OCI-LY7 (cell line): ENCODE measurements at regions not wholly inside any gene's neighbourhood (a gene's known extent, or its start where the extent isn't known, plus 50 kb on each side); places are given as distances from the start of the nearest gene placed in this dataset.

Experiments used
- BruUV-seq: library from RNA; stranded (reverse); fragments of 400-500 nt; replicated peaks from 2 replicates; lab custom pipeline; 2021; lab: Mats Ljungman, UMichigan
- CTCF ChIA-PET: fragments of 300-600 bp; sonication (Branson Sonifier 250); formaldehyde crosslinking; loops from one replicate; lab custom pipeline; 2022; ENCODE audit warnings: antibody characterized with exemption; ENCODE audit not compliant: unreplicated experiment; lab: Charles Lee
- POLR2A ChIA-PET: fragments of 300-600 bp; sonication (Branson Sonifier 250); formaldehyde crosslinking; loops from one replicate; lab custom pipeline; 2022; ENCODE audit warnings: antibody characterized with exemption; lab: Charles Lee
- DNase-seq: peaks from one replicate; pipeline ENCODE4 v3.0.0-alpha.2; 2015; ENCODE audit warnings: low spot score
- H2AFZ ChIP-seq: fragments of 200-600 bp; sonication (generic), shearing (Covaris generic); 2 replicates; pipeline ENCODE4 v1.6.1; 2014; ENCODE audit warnings: mild to moderate bottlenecking, antibody characterized with exemption, low read length, moderate library complexity
- H3K27ac ChIP-seq: fragments of 200-600 bp; sonication (generic); 2 replicates; pipeline ENCODE4 v1.5.1; 2014; ENCODE audit warnings: mixed run types, low read depth, mild to moderate bottlenecking, moderate library complexity, low read length, inconsistent platforms; ENCODE audit not compliant: poor library complexity, severe bottlenecking
- H3K36me3 ChIP-seq: fragments of 200-600 bp; sonication (generic); 2 replicates; pipeline ENCODE4 v1.6.1; 2014; ENCODE audit warnings: mild to moderate bottlenecking, antibody characterized with exemption, low read length, moderate library complexity, mixed read lengths; ENCODE audit not compliant: insufficient read depth
- H3K4me1 ChIP-seq: fragments of 200-600 bp; sonication (generic); 2 replicates; pipeline ENCODE4 v1.5.1; 2014; ENCODE audit warnings: mild to moderate bottlenecking, low read length; ENCODE audit not compliant: insufficient read depth, poor library complexity, severe bottlenecking
- H3K4me2 ChIP-seq: fragments of 200-600 bp; sonication (generic); 2 replicates; pipeline ENCODE4 v1.6.1; 2014; ENCODE audit warnings: mild to moderate bottlenecking, low read length
- H3K4me3 ChIP-seq: fragments of 200-600 bp; sonication (generic); 2 replicates; pipeline ENCODE4 v1.5.1; 2014; ENCODE audit warnings: mild to moderate bottlenecking, low read depth, low read length; ENCODE audit not compliant: poor library complexity, severe bottlenecking
- H3K79me2 ChIP-seq: fragments of 200-600 bp; sonication (generic); 2 replicates; pipeline ENCODE4 v1.6.1; 2016; ENCODE audit warnings: low read depth, mild to moderate bottlenecking, low read length, moderate library complexity, mixed read lengths; ENCODE audit not compliant: insufficient read depth
- H3K9me2 ChIP-seq: fragments of 200-600 bp; sonication (generic); 2 replicates; pipeline ENCODE4 v1.6.1; 2016; ENCODE audit warnings: mild to moderate bottlenecking, low read length, mixed read lengths; ENCODE audit not compliant: insufficient read depth
- H3K9me3 ChIP-seq: fragments of 200-600 bp; sonication (generic); 2 replicates; pipeline ENCODE4 v1.6.1; 2014; ENCODE audit warnings: mild to moderate bottlenecking, mixed run types, low read length, mixed read lengths
- H4K20me1 ChIP-seq: fragments of 200-600 bp; sonication (generic); 2 replicates; pipeline ENCODE4 v1.6.1; 2014; ENCODE audit warnings: mild to moderate bottlenecking, antibody characterized with exemption, low read length, moderate library complexity, mixed read lengths; ENCODE audit not compliant: insufficient read depth
- EZH2phosphoT487 ChIP-seq: fragments of 200-600 bp; sonication (generic); IDR thresholded peaks from 2 replicates; pipeline ENCODE4 v1.6.1; 2018; ENCODE audit warnings: low read depth, borderline replicate concordance, mild to moderate bottlenecking, mixed run types, antibody characterized with exemption, low read length, moderate library complexity, mixed read lengths
- intact Hi-C: fragments of 100-400 bp; cut with micrococcal nuclease; formaldehyde crosslinking; loops from one replicate; pipeline ENCODE4 v1.10.0; 2022; ENCODE audit not compliant: unreplicated experiment
- TF ChIP-seq, protein P1 (sequence below): fragments of 200-600 bp; sonication (generic); conservative IDR thresholded peaks from 2 replicates; pipeline ENCODE4 v1.5.1; 2014; ENCODE audit warnings: mild to moderate bottlenecking, antibody characterized with exemption, low read length, moderate library complexity, mixed read lengths

DNA sequence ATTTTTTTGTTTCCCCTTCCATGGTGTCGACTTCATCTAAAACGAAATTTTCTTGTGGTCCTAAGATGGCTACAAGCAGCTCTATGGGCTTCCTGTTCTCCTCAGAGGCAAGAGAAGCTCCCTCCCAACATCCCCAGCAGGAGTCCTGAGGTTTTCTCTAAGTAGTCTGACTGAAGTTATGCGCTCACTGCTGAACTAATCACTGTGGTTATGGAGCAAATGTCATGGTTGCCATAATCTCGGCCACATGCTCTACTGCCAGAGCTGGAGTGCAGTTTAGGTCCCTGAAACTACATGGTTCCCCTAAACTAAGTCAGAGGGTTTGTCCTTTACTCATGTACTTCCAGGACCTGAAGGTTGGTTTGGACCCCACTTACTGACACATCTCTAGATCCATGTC, 68.0 kb upstream of the MAMDC2 start:
- Histone ChIP-seq H3K79me2 (no peaks in the 10 kb centered on the region), H2AFZ (no peak overlapping the region), H3K27ac (no peak overlapping the region), H3K4me1 (no peaks in the 10 kb centered on the region), H3K9me2 (no peaks in the 10 kb centered on the region), H3K4me3 (no peak overlapping the region), H3K4me2 (no peak overlapping the region), H4K20me1 (no peaks in the 10 kb centered on the region), H3K36me3 (no peaks in the 10 kb centered on the region), H3K9me3 (no peaks in the 10 kb centered on the region)
- ChIA-PET CTCF (no interaction called here), POLR2A (no interaction called here)
- TF ChIP-seq, protein P1, sequence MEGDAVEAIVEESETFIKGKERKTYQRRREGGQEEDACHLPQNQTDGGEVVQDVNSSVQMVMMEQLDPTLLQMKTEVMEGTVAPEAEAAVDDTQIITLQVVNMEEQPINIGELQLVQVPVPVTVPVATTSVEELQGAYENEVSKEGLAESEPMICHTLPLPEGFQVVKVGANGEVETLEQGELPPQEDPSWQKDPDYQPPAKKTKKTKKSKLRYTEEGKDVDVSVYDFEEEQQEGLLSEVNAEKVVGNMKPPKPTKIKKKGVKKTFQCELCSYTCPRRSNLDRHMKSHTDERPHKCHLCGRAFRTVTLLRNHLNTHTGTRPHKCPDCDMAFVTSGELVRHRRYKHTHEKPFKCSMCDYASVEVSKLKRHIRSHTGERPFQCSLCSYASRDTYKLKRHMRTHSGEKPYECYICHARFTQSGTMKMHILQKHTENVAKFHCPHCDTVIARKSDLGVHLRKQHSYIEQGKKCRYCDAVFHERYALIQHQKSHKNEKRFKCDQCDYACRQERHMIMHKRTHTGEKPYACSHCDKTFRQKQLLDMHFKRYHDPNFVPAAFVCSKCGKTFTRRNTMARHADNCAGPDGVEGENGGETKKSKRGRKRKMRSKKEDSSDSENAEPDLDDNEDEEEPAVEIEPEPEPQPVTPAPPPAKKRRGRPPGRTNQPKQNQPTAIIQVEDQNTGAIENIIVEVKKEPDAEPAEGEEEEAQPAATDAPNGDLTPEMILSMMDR: no peak
- TF ChIP-seq EZH2phosphoT487: no peak
- BruUV-seq: no TSS peak
- DNase-seq: no peak
- intact Hi-C loops: no loop called here

DNA sequence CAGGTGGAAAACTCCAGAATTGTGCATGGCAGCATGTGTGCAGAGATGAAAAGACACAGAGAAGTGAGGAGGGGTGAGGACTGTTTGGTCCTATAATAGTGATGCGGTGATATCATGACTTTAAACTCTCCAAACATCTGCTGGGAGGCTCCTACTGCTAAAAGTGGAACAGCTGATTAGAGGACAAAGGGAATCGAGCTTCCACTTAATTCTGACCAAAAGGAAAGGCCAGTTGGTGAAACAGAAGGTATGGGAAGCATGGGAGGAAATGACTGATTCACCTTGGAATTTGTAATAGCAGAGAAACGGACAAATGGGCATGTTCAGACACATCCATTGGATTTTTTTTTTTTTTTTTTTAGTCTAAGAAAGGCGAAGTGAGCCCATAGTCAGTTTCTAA, 67.5 kb upstream of the MAMDC2 start:
- H3K9me2 ChIP-seq: no peaks in the 10 kb centered on the region
- no peak overlapping the region for H2AFZ ChIP-seq
- no peaks in the 10 kb centered on the region for H3K79me2 ChIP-seq
- BruUV-seq: no TSS peak
- DNase-seq: no peak
- H3K4me2 ChIP-seq: no peak overlapping the region
- no peaks in the 10 kb centered on the region for H3K36me3 ChIP-seq
- TF ChIP-seq, protein P1: no peak
- no peak for TF ChIP-seq EZH2phosphoT487
- H3K9me3 ChIP-seq: no peaks in the 10 kb centered on the region
- no peak overlapping the region for H3K27ac ChIP-seq
- no peak overlapping the region for H3K4me3 ChIP-seq
- no peaks in the 10 kb centered on the region for H4K20me1 ChIP-seq
- no peaks in the 10 kb centered on the region for H3K4me1 ChIP-seq
- CTCF ChIA-PET: no interaction called here
- intact Hi-C loops: no loop called here
- POLR2A ChIA-PET: no interaction called here

DNA sequence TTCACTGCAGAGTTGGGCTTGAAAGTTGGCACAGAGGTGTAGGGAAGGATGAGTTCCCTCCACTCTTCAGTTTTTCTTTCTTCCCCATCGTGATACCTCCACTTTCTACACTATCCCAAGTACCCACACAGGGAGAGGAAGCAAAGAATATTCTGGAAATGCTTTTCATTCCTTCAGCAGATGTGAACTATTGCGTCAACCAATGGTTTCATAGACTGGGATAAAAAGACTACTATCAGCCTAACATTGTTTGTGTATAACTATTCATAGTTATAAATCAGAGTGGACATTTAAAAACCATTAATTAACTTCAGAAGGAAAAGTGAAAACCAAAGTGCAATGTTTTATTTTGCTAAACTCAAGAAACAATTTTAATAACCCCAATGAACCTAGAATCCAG, 63.6 kb upstream of the MAMDC2 start:
- H3K9me3 ChIP-seq: no peaks in the 10 kb centered on the region
- H3K79me2 ChIP-seq: no peaks in the 10 kb centered on the region
- H3K4me1 ChIP-seq: no peaks in the 10 kb centered on the region
- H4K20me1 ChIP-seq: no peaks in the 10 kb centered on the region
- no peaks in the 10 kb centered on the region for H3K36me3 ChIP-seq
- ChIA-PET POLR2A (no interaction called here), CTCF (no interaction called here)
- no peak overlapping the region for H2AFZ ChIP-seq
- intact Hi-C loops: no loop called here
- no peak overlapping the region for H3K4me3 ChIP-seq
- no TSS peak for BruUV-seq
- DNase-seq: no peak
- no peak overlapping the region for H3K27ac ChIP-seq
- H3K4me2 ChIP-seq: no peak overlapping the region
- no peaks in the 10 kb centered on the region for H3K9me2 ChIP-seq
- TF ChIP-seq, protein P1: no peak
- TF ChIP-seq EZH2phosphoT487: no peak
